ENCODE measurements at regions not wholly inside any gene's neighbourhood (a gene's known extent, or its start where the extent isn't known, plus 50 kb on each side); places are given as distances from the start of the nearest gene placed in this dataset.
"Not testable (repeated sequence)": the region's sequence is repeated elsewhere in the genome, so short reads cannot be mapped to it uniquely, and the experiment has no call there.

GRCh38 chr11:83392556-83392955 is 106.4 kb upstream of the CCDC90B start:
- POLR2A ChIA-PET (ENCODE audit: low non-redundant PET): no interaction called here

GRCh38 chr11:83389975-83390374 is 103.8 kb upstream of the CCDC90B start:
- BruUV-seq (replicated peaks): no TSS peak
- CTCF ChIA-PET: no interaction called here
- no peak for DNase-seq (ENCODE audit: low spot score)
- Histone ChIP-seq H3K4me1 (ENCODE audit: insufficient read depth, low read length, poor library complexity, severe bottlenecking) (no peaks in the 10 kb centered on the region), H3K27ac (ENCODE audit: low read depth, low read length, poor library complexity, severe bottlenecking) (no peak overlapping the region), H3K4me3 (ENCODE audit: low read depth, low read length, poor library complexity, severe bottlenecking) (no peak overlapping the region), H3K9me3 (ENCODE audit: low read depth, low read length, poor library complexity, severe bottlenecking) (peaks cover 7% of the 10 kb centered on the region), H3K27me3 (replicated peaks; ENCODE audit: insufficient read depth, low read depth, low read length, poor library complexity) (no peaks in the 10 kb centered on the region), H3K36me3 (ENCODE audit: insufficient read depth, low read length, poor library complexity, severe bottlenecking) (no peaks in the 10 kb centered on the region)
- intact Hi-C loops (cut with micrococcal nuclease; ENCODE audit: unreplicated experiment): no loop called here
- no peak for TF ChIP-seq EZH2 (IDR thresholded peaks at IDR 0.05; ENCODE audit: borderline replicate concordance, low read depth, low read length, poor library complexity, severe bottlenecking)
- TF ChIP-seq, protein P1, sequence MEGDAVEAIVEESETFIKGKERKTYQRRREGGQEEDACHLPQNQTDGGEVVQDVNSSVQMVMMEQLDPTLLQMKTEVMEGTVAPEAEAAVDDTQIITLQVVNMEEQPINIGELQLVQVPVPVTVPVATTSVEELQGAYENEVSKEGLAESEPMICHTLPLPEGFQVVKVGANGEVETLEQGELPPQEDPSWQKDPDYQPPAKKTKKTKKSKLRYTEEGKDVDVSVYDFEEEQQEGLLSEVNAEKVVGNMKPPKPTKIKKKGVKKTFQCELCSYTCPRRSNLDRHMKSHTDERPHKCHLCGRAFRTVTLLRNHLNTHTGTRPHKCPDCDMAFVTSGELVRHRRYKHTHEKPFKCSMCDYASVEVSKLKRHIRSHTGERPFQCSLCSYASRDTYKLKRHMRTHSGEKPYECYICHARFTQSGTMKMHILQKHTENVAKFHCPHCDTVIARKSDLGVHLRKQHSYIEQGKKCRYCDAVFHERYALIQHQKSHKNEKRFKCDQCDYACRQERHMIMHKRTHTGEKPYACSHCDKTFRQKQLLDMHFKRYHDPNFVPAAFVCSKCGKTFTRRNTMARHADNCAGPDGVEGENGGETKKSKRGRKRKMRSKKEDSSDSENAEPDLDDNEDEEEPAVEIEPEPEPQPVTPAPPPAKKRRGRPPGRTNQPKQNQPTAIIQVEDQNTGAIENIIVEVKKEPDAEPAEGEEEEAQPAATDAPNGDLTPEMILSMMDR (conservative IDR thresholded peaks at IDR 0.05; ENCODE audit: low read depth, low read length): no peak
- POLR2A ChIA-PET (ENCODE audit: low non-redundant PET): no interaction called here

More at GRCh38 chr11:83392556-83392955, 106.4 kb upstream of the CCDC90B start:
- H3K4me3 ChIP-seq (ENCODE audit: low read depth, low read length, poor library complexity, severe bottlenecking): no peak overlapping the region
- DNase-seq (ENCODE audit: low spot score): no peak
- H3K27me3 ChIP-seq (replicated peaks; ENCODE audit: insufficient read depth, low read depth, low read length, poor library complexity): no peaks in the 10 kb centered on the region
- H3K9me3 ChIP-seq (ENCODE audit: low read depth, low read length, poor library complexity, severe bottlenecking): no peaks in the 10 kb centered on the region
- H3K36me3 ChIP-seq (ENCODE audit: insufficient read depth, low read length, poor library complexity, severe bottlenecking): no peaks in the 10 kb centered on the region
- no peaks in the 10 kb centered on the region for H3K4me1 ChIP-seq (ENCODE audit: insufficient read depth, low read length, poor library complexity, severe bottlenecking)
- intact Hi-C loops (cut with micrococcal nuclease; ENCODE audit: unreplicated experiment): no loop called here
- CTCF ChIA-PET: no interaction called here
- TF ChIP-seq EZH2 (IDR thresholded peaks at IDR 0.05; ENCODE audit: borderline replicate concordance, low read depth, low read length, poor library complexity, severe bottlenecking): no peak
- H3K27ac ChIP-seq (ENCODE audit: low read depth, low read length, poor library complexity, severe bottlenecking): no peak overlapping the region
- no TSS peak for BruUV-seq (replicated peaks)

DNA sequence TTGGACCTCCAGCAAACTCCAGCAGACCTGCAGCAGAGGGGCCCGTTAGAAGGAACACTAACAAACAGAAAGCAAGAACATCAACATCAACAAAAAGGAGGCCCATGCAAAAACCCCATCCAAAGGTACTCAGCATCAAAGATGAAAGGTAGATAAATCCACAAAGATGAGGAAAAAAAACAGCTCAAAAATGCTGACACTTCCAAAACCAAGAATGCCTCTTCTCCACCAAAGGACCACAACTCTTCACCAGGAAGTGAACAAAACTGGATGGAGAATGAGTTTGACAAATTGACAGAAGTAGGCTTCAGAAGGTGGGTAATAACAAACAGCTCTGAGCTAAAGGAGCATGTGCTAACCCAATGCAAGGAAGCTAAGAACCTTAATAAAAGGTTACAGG is 97.7 kb upstream of the CCDC90B start:
- H3K4me1 ChIP-seq (ENCODE audit: insufficient read depth, low read length, poor library complexity, severe bottlenecking); DNase-seq (ENCODE audit: low spot score); H3K36me3 ChIP-seq (ENCODE audit: insufficient read depth, low read length, poor library complexity, severe bottlenecking); H3K4me3 ChIP-seq (ENCODE audit: low read depth, low read length, poor library complexity, severe bottlenecking); H3K27me3 ChIP-seq (replicated peaks; ENCODE audit: insufficient read depth, low read depth, low read length, poor library complexity); CTCF ChIA-PET; intact Hi-C loops (cut with micrococcal nuclease; ENCODE audit: unreplicated experiment); BruUV-seq (replicated peaks); H3K9me3 ChIP-seq (ENCODE audit: low read depth, low read length, poor library complexity, severe bottlenecking); H3K27ac ChIP-seq (ENCODE audit: low read depth, low read length, poor library complexity, severe bottlenecking); POLR2A ChIA-PET (ENCODE audit: low non-redundant PET): not testable (repeated sequence)

DNA sequence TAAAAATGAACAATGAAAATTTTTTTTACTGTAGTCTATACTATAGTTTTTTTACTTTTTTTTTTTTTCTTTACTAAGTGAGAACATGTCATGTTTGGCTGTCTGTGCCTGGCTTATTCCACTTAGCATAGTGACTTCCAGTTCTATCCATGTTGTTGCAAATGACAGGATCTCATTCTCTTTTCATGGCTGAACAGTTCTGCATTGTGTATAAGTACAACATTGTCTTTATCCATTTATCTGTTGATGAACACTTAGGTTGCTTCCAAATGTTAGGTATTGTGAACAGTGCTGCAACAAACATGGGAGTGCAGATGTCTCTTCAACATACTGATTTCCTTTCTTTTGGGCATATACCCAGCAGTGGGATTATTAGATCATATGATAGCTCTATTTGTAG is 88.1 kb upstream of the CCDC90B start:
- ChIA-PET CTCF (no interaction called here), POLR2A (ENCODE audit: low non-redundant PET) (no interaction called here)
- H3K4me3 ChIP-seq (ENCODE audit: low read depth, low read length, poor library complexity, severe bottlenecking): no peak overlapping the region
- no peaks in the 10 kb centered on the region for H3K27me3 ChIP-seq (replicated peaks; ENCODE audit: insufficient read depth, low read depth, low read length, poor library complexity)
- H3K9me3 ChIP-seq (ENCODE audit: low read depth, low read length, poor library complexity, severe bottlenecking): no peaks in the 10 kb centered on the region
- no TSS peak for BruUV-seq (replicated peaks)
- no peaks in the 10 kb centered on the region for H3K4me1 ChIP-seq (ENCODE audit: insufficient read depth, low read length, poor library complexity, severe bottlenecking)
- no peak overlapping the region for H3K27ac ChIP-seq (ENCODE audit: low read depth, low read length, poor library complexity, severe bottlenecking)
- no peak for TF ChIP-seq EZH2 (IDR thresholded peaks at IDR 0.05; ENCODE audit: borderline replicate concordance, low read depth, low read length, poor library complexity, severe bottlenecking)
- TF ChIP-seq, protein P1 (conservative IDR thresholded peaks at IDR 0.05; ENCODE audit: low read depth, low read length): no peak
- no peak for DNase-seq (ENCODE audit: low spot score)
- no peaks in the 10 kb centered on the region for H3K36me3 ChIP-seq (ENCODE audit: insufficient read depth, low read length, poor library complexity, severe bottlenecking)
- intact Hi-C loops (cut with micrococcal nuclease; ENCODE audit: unreplicated experiment): no loop called here

Measured in A673 (cell line).